Body of pancreas (tissue), 4 donors: ENCODE measurements at regions not wholly inside any gene's neighbourhood (a gene's known extent, or its start where the extent isn't known, plus 50 kb on each side); places are given as distances from the start of the nearest gene placed in this dataset.

Experiments used
- CTCF ChIP-seq, 7 experiments: fragments of 450-650 bp in 4 of 7; fragments of 200-600 bp in 3 of 7; sonication (generic) in 3 of 7; IDR thresholded peaks; one replicate each; pipeline ENCODE4 v1.5.1; 2016 to 2019; ENCODE audit warnings: antibody characterized with exemption in 7 of 7
- POLR2A ChIP-seq, 3 donors: fragments of 450-650 bp; IDR thresholded peaks; one replicate each; pipeline ENCODE4 v1.6.1; 2016; ENCODE audit warnings: antibody characterized with exemption in 3 of 3, mild to moderate bottlenecking in 2 of 3

- no peak for TF ChIP-seq CTCF (IDR thresholded peaks at IDR 0.05)
- TF ChIP-seq POLR2A (IDR thresholded peaks at IDR 0.05) = no peak
Measured at GRCh38 chr12:78760906-78761305, 103.7 kb upstream of the SYT1 start.
